Adrenal gland (tissue), 9 donors: ENCODE measurements at regions not wholly inside any gene's neighbourhood (a gene's known extent, or its start where the extent isn't known, plus 50 kb on each side); places are given as distances from the start of the nearest gene placed in this dataset.

Experiments
- DNase-seq, 7 donors: peaks; one replicate each; pipeline ENCODE4 v3.0.0-alpha.2; 2019 to 2020
- H3K27ac ChIP-seq, 5 donors: fragments of 200-600 bp; sonication (generic) in 4 of 5; 1 replicate in 3 of 5; 2 replicates in 2 of 5; pipeline versions ENCODE4 v1.5.1 to v1.8.0; 2016 to 2020; ENCODE audit warnings: mild to moderate bottlenecking in 1 of 5
- H3K27me3 ChIP-seq: fragments of 200-600 bp; 2 replicates; pipeline ENCODE4 v1.8.0; 2021
- H3K36me3 ChIP-seq, 2 donors: fragments of 200-600 bp; replicated peaks in 1 of 2; 1 replicate in 1 of 2; 2 replicates in 1 of 2; pipeline versions ENCODE4 v1.5.1 to v1.8.0; 2018 to 2022
- H3K4me1 ChIP-seq, 2 donors: fragments of 200-600 bp; replicated peaks in 1 of 2; 1 replicate in 1 of 2; 2 replicates in 1 of 2; pipeline versions ENCODE4 v1.5.1 to v1.8.0; 2018 to 2021
- H3K4me3 ChIP-seq, 4 donors: fragments of 200-600 bp; sonication (generic) in 3 of 4; one replicate each; pipeline ENCODE4 v1.5.1; 2016 to 2018
- H3K9me3 ChIP-seq, 3 donors: fragments of 200-600 bp; sonication (generic) in 1 of 3; replicated peaks in 1 of 3; 1 replicate in 2 of 3; 2 replicates in 1 of 3; pipeline versions ENCODE4 v1.5.1 to v1.8.0; 2016 to 2021
- CTCF ChIP-seq, 6 experiments: fragments of 450-650 bp in 4 of 6; fragments of 200-600 bp in 2 of 6; sonication (generic) in 1 of 6; IDR thresholded peaks; 1 replicate in 5 of 6; 2 replicates in 1 of 6; pipeline versions ENCODE4 v1.5.1 to v1.8.0; 2016 to 2021; ENCODE audit warnings: antibody characterized with exemption in 6 of 6, mild to moderate bottlenecking in 2 of 6, moderate library complexity in 1 of 6
- POLR2A ChIP-seq, 2 donors: fragments of 450-650 bp; IDR thresholded peaks; one replicate each; pipeline ENCODE4 v1.6.1; 2017; ENCODE audit warnings: antibody characterized with exemption in 2 of 2, mild to moderate bottlenecking in 2 of 2, moderate library complexity in 1 of 2
- WGBS, 4 donors: extraction: QIAGEN DNeasy Blood & Tissue Kit in 2 of 4; methylation state at CpG; one replicate each; pipeline versions ENCODE4 v1.1.5 to v1.1.7; 2013 to 2017; 5-methylcytosine and 5-hydroxymethylcytosine counted together
- intact Hi-C, 2 donors: fragments of 100-400 bp; cut with DNase I; formaldehyde crosslinking; loops; one replicate each; pipeline versions ENCODE4 v1.14.1 to v1.15.0; 2022 to 2023
- donor health status: healthy with polysubstance abuse.
- donor health status: Bipolar disorder and iron deficiency.
- donor health status: DM: yes; HTN: yes; CAD: no.
- donor health status: DM: no; HTN: no; CAD: no.
- donor health status: DM: no; HTN: no; CAD: no.

DNA sequence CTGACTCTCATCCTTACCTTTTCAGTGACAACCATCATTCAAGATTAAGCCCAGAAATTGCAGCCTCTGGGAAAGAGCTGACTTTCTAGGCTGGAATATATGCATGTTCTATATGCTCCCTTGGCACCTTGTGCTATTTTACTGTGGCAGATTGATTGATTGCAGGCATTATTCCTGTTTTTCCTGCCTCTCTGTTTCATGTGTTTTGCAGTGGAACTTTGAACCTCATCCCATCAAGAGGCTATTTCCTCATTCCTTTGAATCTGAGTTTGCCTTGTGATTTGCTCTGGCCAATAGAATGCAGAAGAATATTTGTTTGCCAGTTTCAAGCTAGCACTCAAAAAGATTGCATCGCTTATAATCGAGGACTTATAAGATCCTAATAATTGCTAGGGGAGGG lies 174.8 kb upstream of the DCN start:
- TF ChIP-seq CTCF (IDR thresholded peaks at IDR 0.05): no peak
- TF ChIP-seq POLR2A (IDR thresholded peaks at IDR 0.05): no peak
- Histone ChIP-seq H3K4me1 (no peaks in the 10 kb centered on the region), H3K4me3 (no peak overlapping the region), H3K27me3 (no peaks in the 10 kb centered on the region), H3K27ac (no peak overlapping the region), H3K9me3 (no peaks in the 10 kb centered on the region), H3K36me3 (no peaks in the 10 kb centered on the region)
- intact Hi-C loops: loop anchor here (5.0 kb wide), 2 partner anchors 375 to 385 kb away; no protein-coding TSS in a partner anchor
- DNase-seq: no peak
- WGBS, 4 donors: 81 to 85% (median 83%) methylated on average over 2 of the region's 2 CpGs

- intact Hi-C loops: loop anchor here (5.0 kb wide), 2 partner anchors 374 to 384 kb away; no protein-coding TSS in a partner anchor
- Histone ChIP-seq H3K27ac (no peak overlapping the region), H3K4me3 (no peak overlapping the region), H3K4me1 (no peaks in the 10 kb centered on the region), H3K9me3 (no peaks in the 10 kb centered on the region), H3K27me3 (no peaks in the 10 kb centered on the region), H3K36me3 (no peaks in the 10 kb centered on the region)
- TF ChIP-seq POLR2A (IDR thresholded peaks at IDR 0.05) (no peak), CTCF (IDR thresholded peaks at IDR 0.05) (no peak)
- 82 to 91% (median 87%) methylated on average over 1 of the region's 1 CpG for WGBS, 4 donors
- DNase-seq: no peak
Observed at GRCh38 chr12:91356405-91356804, 173.8 kb upstream of the DCN start.

DNA sequence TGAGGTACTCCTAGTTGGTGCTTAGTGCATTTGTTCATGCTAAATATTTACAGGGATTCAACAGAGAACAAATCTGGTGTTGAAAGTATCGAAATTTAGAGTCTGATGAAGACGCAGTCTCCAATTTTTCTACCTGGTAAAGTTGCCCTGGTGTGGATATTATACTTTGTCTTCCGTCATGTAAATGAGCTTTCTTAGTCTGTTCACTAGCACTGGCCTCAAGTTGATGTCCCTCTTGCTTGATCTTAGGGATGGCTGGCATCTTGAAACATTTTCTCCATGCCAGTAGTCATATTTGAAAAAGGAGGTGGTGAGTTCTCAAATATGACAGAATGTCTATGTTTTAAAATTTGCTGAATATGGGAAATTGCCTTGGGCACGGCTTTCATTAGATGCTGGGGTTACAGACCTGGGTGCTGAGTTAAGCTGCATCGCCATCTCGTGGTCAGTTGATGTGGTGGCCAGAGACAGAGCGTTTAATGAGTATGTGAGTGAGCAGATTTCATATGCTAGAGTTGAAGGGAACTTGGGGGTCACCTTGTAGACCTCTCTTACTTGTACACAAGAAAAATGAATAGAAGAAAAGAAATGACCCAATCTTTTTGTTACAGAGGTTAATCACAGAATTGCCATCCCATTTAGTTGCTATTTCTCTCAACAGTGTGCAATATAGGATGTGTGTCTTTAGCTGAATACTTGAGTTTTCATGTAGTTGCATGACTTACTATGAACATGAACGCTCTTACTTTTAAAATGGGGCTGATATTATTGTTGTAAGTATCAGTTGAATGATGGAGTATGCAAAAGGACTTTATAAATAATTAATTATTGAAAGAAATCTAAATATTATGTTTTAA lies 172.8 kb upstream of the DCN start:
- Histone ChIP-seq H3K27me3 (no peaks in the 10 kb centered on the region), H3K9me3 (no peaks in the 10 kb centered on the region), H3K36me3 (no peaks in the 10 kb centered on the region), H3K4me1 (no peaks in the 10 kb centered on the region), H3K4me3 (no peak overlapping the region), H3K27ac (no peak overlapping the region)
- DNase-seq: peak; percentile 61 to 91 (median 75)
- intact Hi-C loops: loop anchor here (5.0 kb wide), 2 partner anchors 373 to 383 kb away; no protein-coding TSS in a partner anchor
- 21 to 32% (median 27%) methylated on average over 8 of the region's 8 CpGs for WGBS, 4 donors
- peak; percentile 68 to 86 (median 80) for TF ChIP-seq CTCF (IDR thresholded peaks at IDR 0.05)
- no peak for TF ChIP-seq POLR2A (IDR thresholded peaks at IDR 0.05)

GRCh38 chr12:91353266-91353665 lies 170.6 kb upstream of the DCN start:
- H3K27me3 ChIP-seq: no peaks in the 10 kb centered on the region
- TF ChIP-seq CTCF (IDR thresholded peaks at IDR 0.05) (no peak), POLR2A (IDR thresholded peaks at IDR 0.05) (no peak)
- 90 to 100% (median 94%) methylated on average over 1 of the region's 1 CpG for WGBS, 4 donors
- no peak overlapping the region for H3K27ac ChIP-seq
- intact Hi-C loops: no loop called here
- H3K9me3 ChIP-seq: no peaks in the 10 kb centered on the region
- no peaks in the 10 kb centered on the region for H3K4me1 ChIP-seq
- no peaks in the 10 kb centered on the region for H3K36me3 ChIP-seq
- H3K4me3 ChIP-seq: no peak overlapping the region
- DNase-seq: no peak
